A673 (cell line): ENCODE measurements at regions not wholly inside any gene's neighbourhood (a gene's known extent, or its start where the extent isn't known, plus 50 kb on each side); places are given as distances from the start of the nearest gene placed in this dataset.
A peak's percentile ranks its signal among the peaks of the same experiment; 100 is the strongest.

Experiments used
- BruUV-seq: library from RNA; stranded (reverse); fragments of 400-500 nt; replicated peaks from 2 replicates; lab custom pipeline; 2021; lab: Mats Ljungman, UMichigan
- CTCF ChIA-PET: fragments of 300-600 bp; sonication (Branson Sonifier 250); formaldehyde crosslinking; loops from one replicate; lab custom pipeline; 2022; ENCODE audit warnings: antibody characterized with exemption; lab: Charles Lee
- POLR2A ChIA-PET: fragments of 300-600 bp; sonication (Branson Sonifier 250); formaldehyde crosslinking; loops from one replicate; lab custom pipeline; 2022; ENCODE audit warnings: antibody characterized with exemption; ENCODE audit not compliant: low non-redundant PET; lab: Charles Lee
- DNase-seq: peaks from one replicate; pipeline ENCODE4 v3.0.0-alpha.2; 2015; ENCODE audit warnings: low spot score
- H3K27ac ChIP-seq: fragments of 200-600 bp; sonication (generic); 2 replicates; pipeline ENCODE4 v1.5.1; 2016; ENCODE audit warnings: mixed run types, low read depth, mild to moderate bottlenecking, mixed read lengths, antibody characterized with exemption, low read length; ENCODE audit not compliant: poor library complexity, severe bottlenecking
- H3K27me3 ChIP-seq: fragments of 200-600 bp; sonication (generic); replicated peaks from 2 replicates; pipeline ENCODE4 v1.6.1; 2017; ENCODE audit warnings: mixed run types, low read depth, mild to moderate bottlenecking, mixed read lengths, antibody characterized with exemption, low read length; ENCODE audit not compliant: insufficient read depth, poor library complexity
- H3K36me3 ChIP-seq: fragments of 200-600 bp; sonication (generic); 2 replicates; pipeline ENCODE4 v1.6.1; 2016; ENCODE audit warnings: mixed run types, mild to moderate bottlenecking, mixed read lengths, antibody characterized with exemption, low read length; ENCODE audit not compliant: insufficient read depth, poor library complexity, severe bottlenecking
- H3K4me1 ChIP-seq: fragments of 200-600 bp; sonication (generic); 2 replicates; pipeline ENCODE4 v1.6.1; 2017; ENCODE audit warnings: mixed run types, mild to moderate bottlenecking, mixed read lengths, antibody characterized with exemption, low read length; ENCODE audit not compliant: insufficient read depth, poor library complexity, severe bottlenecking
- H3K4me3 ChIP-seq: fragments of 200-600 bp; sonication (generic); 2 replicates; pipeline ENCODE4 v1.5.1; 2016; ENCODE audit warnings: low read depth, mixed run types, mild to moderate bottlenecking, mixed read lengths, low read length; ENCODE audit not compliant: poor library complexity, severe bottlenecking
- H3K9me3 ChIP-seq: fragments of 200-600 bp; sonication (generic); 2 replicates; pipeline ENCODE4 v1.6.1; 2016; ENCODE audit warnings: mixed run types, low read depth, mild to moderate bottlenecking, mixed read lengths, antibody characterized with exemption, low read length; ENCODE audit not compliant: poor library complexity, severe bottlenecking
- CTCF ChIP-seq: fragments of 300-800, 200-600 bp; sonication (generic); conservative IDR thresholded peaks from 2 replicates; pipeline ENCODE4 v1.5.1; 2017; ENCODE audit warnings: low read depth, mild to moderate bottlenecking, antibody characterized with exemption, low read length, moderate library complexity, mixed read lengths
- EZH2 ChIP-seq: fragments of 200-600 bp; sonication (generic); IDR thresholded peaks from 2 replicates; pipeline ENCODE4 v1.6.1; 2017; ENCODE audit warnings: borderline replicate concordance, low read depth, mild to moderate bottlenecking, mixed read lengths, antibody characterized with exemption, low read length; ENCODE audit not compliant: poor library complexity, severe bottlenecking
- intact Hi-C: fragments of 100-400 bp; cut with micrococcal nuclease; formaldehyde crosslinking; loops from one replicate; pipeline ENCODE4 v1.10.0; 2022; ENCODE audit not compliant: unreplicated experiment

- no peak overlapping the region for H3K27ac ChIP-seq
- no peaks in the 10 kb centered on the region for H3K9me3 ChIP-seq
- DNase-seq = peak; percentile 39
- H3K36me3 ChIP-seq = no peaks in the 10 kb centered on the region
- POLR2A ChIA-PET = no interaction called here
- CTCF ChIA-PET = no interaction called here
- no TSS peak for BruUV-seq
- TF ChIP-seq CTCF = no peak
- TF ChIP-seq EZH2 = no peak
- peaks cover 7% of the 10 kb centered on the region for H3K4me1 ChIP-seq
- intact Hi-C loops = no loop called here
- H3K4me3 ChIP-seq = no peak overlapping the region
- H3K27me3 ChIP-seq = no peaks in the 10 kb centered on the region
Observed at GRCh38 chr4:41485041-41485440, 52.9 kb upstream of the LIMCH1 start.

GRCh38 chr4:41487868-41488440 lies 50.0 kb upstream of the LIMCH1 start:
- BruUV-seq = no TSS peak
- Histone ChIP-seq H3K27me3 (no peaks in the 10 kb centered on the region), H3K4me1 (peaks cover 7% of the 10 kb centered on the region), H3K4me3 (no peak overlapping the region), H3K36me3 (no peaks in the 10 kb centered on the region), H3K27ac (no peak overlapping the region), H3K9me3 (no peaks in the 10 kb centered on the region)
- no peak for TF ChIP-seq CTCF
- TF ChIP-seq EZH2 = no peak
- CTCF ChIA-PET = no interaction called here
- intact Hi-C loops = no loop called here
- no peak for DNase-seq
- POLR2A ChIA-PET = no interaction called here
